Stimulated activated naive CD4-positive, alpha-beta T cell treated with Interleukin-2 at 50 U/mL for 16 hours (primary cell): ENCODE measurements at regions not wholly inside any gene's neighbourhood (a gene's known extent, or its start where the extent isn't known, plus 50 kb on each side); places are given as distances from the start of the nearest gene placed in this dataset.

ENCODE experiments used
- DNase-seq: peaks from one replicate; lab custom pipeline; 2025; lab: John Stamatoyannopoulos, UW

GRCh38 chrX:40314070-40314469 lies 216.3 kb upstream of the BCOR start:
- no peak for DNase-seq

- DNase-seq = no peak
Observed at GRCh38 chrX:40313269-40313668, 215.5 kb upstream of the BCOR start.

- no peak for DNase-seq
Observed at GRCh38 chrX:40310447-40310846, 212.7 kb upstream of the BCOR start.

- DNase-seq = no peak
Observed at GRCh38 chrX:40310016-40310415, 212.3 kb upstream of the BCOR start.

GRCh38 chrX:40307871-40308270 lies 210.1 kb upstream of the BCOR start:
- no peak for DNase-seq

- DNase-seq = no peak
Observed at GRCh38 chrX:40304115-40304514, 206.4 kb upstream of the BCOR start.

- DNase-seq = no peak
Observed at GRCh38 chrX:40303256-40304077, 205.7 kb upstream of the BCOR start.

GRCh38 chrX:40300286-40300890 lies 202.6 kb upstream of the BCOR start:
- DNase-seq = peak; percentile 31

GRCh38 chrX:40299641-40300046 lies 201.9 kb upstream of the BCOR start:
- DNase-seq = peak; percentile 40

- DNase-seq = no peak
Observed at GRCh38 chrX:40298572-40299479, 201.1 kb upstream of the BCOR start.

GRCh38 chrX:40298069-40298468 lies 200.3 kb upstream of the BCOR start:
- no peak for DNase-seq

- DNase-seq = no peak
Observed at GRCh38 chrX:40291553-40291952, 193.8 kb upstream of the BCOR start.

- no peak for DNase-seq
Observed at GRCh38 chrX:40290517-40290916, 192.8 kb upstream of the BCOR start.

GRCh38 chrX:40285876-40286275 lies 188.1 kb upstream of the BCOR start:
- no peak for DNase-seq

GRCh38 chrX:40284852-40285251 lies 187.1 kb upstream of the BCOR start:
- no peak for DNase-seq

- no peak for DNase-seq
Observed at GRCh38 chrX:40283981-40284380, 186.2 kb upstream of the BCOR start.

- no peak for DNase-seq
Observed at GRCh38 chrX:40282946-40283660, 185.3 kb upstream of the BCOR start.

- no peak for DNase-seq
Observed at GRCh38 chrX:40282348-40282747, 184.6 kb upstream of the BCOR start.

- peak; percentile 0 for DNase-seq
Observed at GRCh38 chrX:40281336-40282005, 183.7 kb upstream of the BCOR start.

- DNase-seq = no peak
Observed at GRCh38 chrX:40279762-40280161, 182.0 kb upstream of the BCOR start.

GRCh38 chrX:40279091-40279430 lies 181.3 kb upstream of the BCOR start:
- no peak for DNase-seq
